Keratinocyte (primary cell): ENCODE measurements at regions not wholly inside any gene's neighbourhood (a gene's known extent, or its start where the extent isn't known, plus 50 kb on each side); places are given as distances from the start of the nearest gene placed in this dataset.
"Not testable (repeated sequence)": the region's sequence is repeated elsewhere in the genome, so short reads cannot be mapped to it uniquely, and the experiment has no call there.

Source experiments
- CTCF ChIP-seq, 3 experiments: IDR thresholded peaks in 1 of 3; conservative IDR thresholded peaks in 1 of 3; optimal IDR thresholded peaks in 1 of 3; 2 replicates in 2 of 3; 3 replicates in 1 of 3; pipeline versions ENCODE3 to v1.5.1; 2011; ENCODE audit warnings: low read length in 3 of 3, mild to moderate bottlenecking in 3 of 3, moderate library complexity in 2 of 3, control low read depth in 1 of 3, inconsistent platforms in 1 of 3; ENCODE audit not compliant: insufficient read depth in 2 of 3; ENCODE audit errors: extremely low read depth in 1 of 3
- EZH2 ChIP-seq: IDR thresholded peaks from one replicate; pipeline ENCODE4 v1.6.1; 2012; ENCODE audit warnings: inconsistent platforms, mild to moderate bottlenecking, low read length, moderate library complexity

GRCh38 chr18:974606-975005 lies 69.9 kb downstream of the ADCYAP1 start:
- not testable (repeated sequence) for TF ChIP-seq CTCF (optimal IDR thresholded peaks at IDR 0.05 in 1 of 3, IDR thresholded peaks at IDR 0.05 in 1 of 3, conservative IDR thresholded peaks at IDR 0.05 in 1 of 3; ENCODE audit: extremely low read depth in 1 of 3, insufficient read depth in 2 of 3, low read length in 3 of 3); EZH2
